Panc1 (cell line): ENCODE measurements at regions not wholly inside any gene's neighbourhood (a gene's known extent, or its start where the extent isn't known, plus 50 kb on each side); places are given as distances from the start of the nearest gene placed in this dataset.

Experiments
- ATAC-seq: fragments of 200-7000 bp; cut with Tn5 transposase; 2 replicates; pipeline ENCODE4 v1.9.1; 2020; ENCODE audit warnings: mild to moderate bottlenecking, moderate library complexity
- BruUV-seq: library from RNA; stranded (reverse); fragments of 400-500 nt; replicated peaks from 2 replicates; lab custom pipeline; 2021; lab: Mats Ljungman, UMichigan
- CTCF ChIA-PET: fragments of 300-600 bp; sonication (Branson Sonifier 250); formaldehyde crosslinking; loops from one replicate; lab custom pipeline; 2022; ENCODE audit warnings: antibody characterized with exemption; lab: Charles Lee
- POLR2A ChIA-PET: fragments of 300-600 bp; sonication (Branson Sonifier 250); formaldehyde crosslinking; loops from one replicate; lab custom pipeline; 2022; ENCODE audit warnings: antibody characterized with exemption; lab: Charles Lee
- DNase-seq: peaks from one replicate; pipeline ENCODE4 v3.0.0-alpha.2; 2010; ENCODE audit warnings: low read depth, low spot score
- H3K27ac ChIP-seq: 2 replicates; pipeline ENCODE4 v1.5.1; 2011; ENCODE audit warnings: mild to moderate bottlenecking, low read length, inconsistent platforms
- H3K27me3 ChIP-seq: fragments of 200-500 bp; sonication (Bioruptor generic); 2 replicates; pipeline ENCODE4 v1.6.0; 2014; ENCODE audit warnings: low read length, inconsistent platforms; ENCODE audit not compliant: control insufficient read depth, insufficient read depth
- H3K36me3 ChIP-seq: fragments of 200-500 bp; sonication (Bioruptor generic); 2 replicates; pipeline ENCODE4 v1.5.1; 2014; ENCODE audit warnings: inconsistent platforms, mild to moderate bottlenecking, low read length, moderate library complexity; ENCODE audit not compliant: control insufficient read depth, insufficient read depth
- H3K4me1 ChIP-seq: 2 replicates; pipeline ENCODE4 v1.5.1; 2011; ENCODE audit warnings: inconsistent platforms, mild to moderate bottlenecking, low read length, moderate library complexity; ENCODE audit not compliant: control insufficient read depth, insufficient read depth
- H3K4me3 ChIP-seq, 2 experiments: 2 replicates each; pipeline ENCODE4 v1.5.1; 2011 to 2012; ENCODE audit warnings: low read depth in 2 of 2, low read length in 2 of 2, mild to moderate bottlenecking in 2 of 2, inconsistent platforms in 1 of 2, moderate library complexity in 1 of 2
- H3K9me3 ChIP-seq: fragments of 200-500 bp; sonication (Bioruptor generic); 2 replicates; pipeline ENCODE4 v1.5.1; 2014; ENCODE audit warnings: low read depth, mild to moderate bottlenecking, inconsistent platforms, low read length, moderate library complexity; ENCODE audit not compliant: control insufficient read depth, insufficient read depth
- CTCF ChIP-seq: fragments of 450-650 bp; IDR thresholded peaks from 2 replicates; pipeline ENCODE4 v1.5.1; 2017; ENCODE audit warnings: mild to moderate bottlenecking
- POLR2AphosphoS5 ChIP-seq: IDR thresholded peaks from 2 replicates; pipeline ENCODE4 v1.6.1; 2012; ENCODE audit warnings: mild to moderate bottlenecking, low read depth, low read length, moderate library complexity
- REST ChIP-seq, 2 experiments: IDR thresholded peaks; 2 replicates each; pipeline ENCODE4 v1.6.1; 2011 to 2012; ENCODE audit warnings: low read depth in 2 of 2, control low read depth in 1 of 2, low read length in 1 of 2, mild to moderate bottlenecking in 1 of 2, moderate library complexity in 1 of 2; ENCODE audit not compliant: insufficient read depth in 1 of 2
- SIN3A ChIP-seq: IDR thresholded peaks from 2 replicates; pipeline ENCODE4 v1.6.1; 2012; ENCODE audit warnings: low read depth, mild to moderate bottlenecking, low read length, moderate library complexity, borderline replicate concordance; ENCODE audit not compliant: insufficient read depth
- TCF7L2 ChIP-seq: IDR thresholded peaks from 2 replicates; pipeline ENCODE4 v1.6.1; 2011; ENCODE audit warnings: mild to moderate bottlenecking, low read depth, low read length, inconsistent platforms
- in situ Hi-C: cut with HindIII; loops from 2 replicates; pipeline ENCODE4 v1.10.0; 2016; ENCODE audit warnings: low sequenced_read_pairs, low pct_unique_long_range_greater_than_20kb
- intact Hi-C: fragments of 100-400 bp; cut with micrococcal nuclease; formaldehyde crosslinking; loops from one replicate; pipeline ENCODE4 v1.10.0; 2022; ENCODE audit not compliant: unreplicated experiment

GRCh38 chr6:51013376-51013775 is 194.7 kb downstream of the TFAP2B start:
- ChIA-PET CTCF (no interaction called here), POLR2A (no interaction called here)
- Histone ChIP-seq H3K4me3 (no peak overlapping the region), H3K36me3 (no peaks in the 10 kb centered on the region), H3K4me1 (no peaks in the 10 kb centered on the region; the same call in 1 of the 2 replicates), H3K27ac (no peak overlapping the region), H3K27me3 (no peaks in the 10 kb centered on the region), H3K9me3 (no peaks in the 10 kb centered on the region)
- DNase-seq: no peak
- ATAC-seq: no peak
- TF ChIP-seq POLR2AphosphoS5 (no peak), CTCF (no peak), TCF7L2 (no peak), REST (IDR thresholded peaks at IDR 0.05; ENCODE audit: insufficient read depth in 1 of 2, low read depth in 2 of 2, low read length in 1 of 2) (no peak), SIN3A (no peak)
- in situ Hi-C loops (no loop called here), intact Hi-C loops (no loop called here)
- BruUV-seq: no TSS peak

- CTCF ChIA-PET: no interaction called here
- Histone ChIP-seq H3K9me3 (no peaks in the 10 kb centered on the region), H3K4me1 (no peaks in the 10 kb centered on the region; the same call in 1 of the 2 replicates), H3K27me3 (no peaks in the 10 kb centered on the region), H3K27ac (no peak overlapping the region), H3K4me3 (no peak overlapping the region), H3K36me3 (no peaks in the 10 kb centered on the region)
- ATAC-seq (no peak), DNase-seq (no peak)
- BruUV-seq: no TSS peak
- intact Hi-C loops (no loop called here), in situ Hi-C loops (no loop called here)
- TF ChIP-seq SIN3A: no peak
- no peak for TF ChIP-seq POLR2AphosphoS5
- no peak for TF ChIP-seq CTCF
- no peak for TF ChIP-seq TCF7L2
- no peak for TF ChIP-seq REST (IDR thresholded peaks at IDR 0.05; ENCODE audit: insufficient read depth in 1 of 2, low read depth in 2 of 2, low read length in 1 of 2)
- POLR2A ChIA-PET: no interaction called here
Observed at GRCh38 chr6:51015394-51015793, 196.7 kb downstream of the TFAP2B start.
